Mucosa of stomach (tissue), 1 donor: ENCODE measurements at regions not wholly inside any gene's neighbourhood (a gene's known extent, or its start where the extent isn't known, plus 50 kb on each side); places are given as distances from the start of the nearest gene placed in this dataset.
"Not testable (repeated sequence)": the region's sequence is repeated elsewhere in the genome, so short reads cannot be mapped to it uniquely, and the experiment has no call there.

Experiments
- H3K27me3 ChIP-seq: one replicate; pipeline ENCODE4 v1.7.0; 2013; ENCODE audit warnings: mild to moderate bottlenecking, low read length; ENCODE audit not compliant: control insufficient read depth, insufficient read depth
- H3K36me3 ChIP-seq: one replicate; pipeline ENCODE4 v1.7.0; 2013; ENCODE audit warnings: low read length; ENCODE audit not compliant: control insufficient read depth, insufficient read depth
- H3K4me1 ChIP-seq: one replicate; pipeline ENCODE4 v1.7.0; 2013; ENCODE audit warnings: mild to moderate bottlenecking, low read length; ENCODE audit not compliant: control insufficient read depth, insufficient read depth
- H3K4me3 ChIP-seq: one replicate; pipeline ENCODE4 v1.7.0; 2013; ENCODE audit warnings: low read length
- H3K9ac ChIP-seq: one replicate; pipeline ENCODE4 v1.7.0; 2013; ENCODE audit warnings: mild to moderate bottlenecking, low read length, moderate library complexity
- H3K9me3 ChIP-seq: one replicate; pipeline ENCODE4 v1.7.0; 2013; ENCODE audit warnings: mild to moderate bottlenecking, low read length, moderate library complexity; ENCODE audit not compliant: control insufficient read depth
- donor health status: Pancreatic carcinoma.

DNA sequence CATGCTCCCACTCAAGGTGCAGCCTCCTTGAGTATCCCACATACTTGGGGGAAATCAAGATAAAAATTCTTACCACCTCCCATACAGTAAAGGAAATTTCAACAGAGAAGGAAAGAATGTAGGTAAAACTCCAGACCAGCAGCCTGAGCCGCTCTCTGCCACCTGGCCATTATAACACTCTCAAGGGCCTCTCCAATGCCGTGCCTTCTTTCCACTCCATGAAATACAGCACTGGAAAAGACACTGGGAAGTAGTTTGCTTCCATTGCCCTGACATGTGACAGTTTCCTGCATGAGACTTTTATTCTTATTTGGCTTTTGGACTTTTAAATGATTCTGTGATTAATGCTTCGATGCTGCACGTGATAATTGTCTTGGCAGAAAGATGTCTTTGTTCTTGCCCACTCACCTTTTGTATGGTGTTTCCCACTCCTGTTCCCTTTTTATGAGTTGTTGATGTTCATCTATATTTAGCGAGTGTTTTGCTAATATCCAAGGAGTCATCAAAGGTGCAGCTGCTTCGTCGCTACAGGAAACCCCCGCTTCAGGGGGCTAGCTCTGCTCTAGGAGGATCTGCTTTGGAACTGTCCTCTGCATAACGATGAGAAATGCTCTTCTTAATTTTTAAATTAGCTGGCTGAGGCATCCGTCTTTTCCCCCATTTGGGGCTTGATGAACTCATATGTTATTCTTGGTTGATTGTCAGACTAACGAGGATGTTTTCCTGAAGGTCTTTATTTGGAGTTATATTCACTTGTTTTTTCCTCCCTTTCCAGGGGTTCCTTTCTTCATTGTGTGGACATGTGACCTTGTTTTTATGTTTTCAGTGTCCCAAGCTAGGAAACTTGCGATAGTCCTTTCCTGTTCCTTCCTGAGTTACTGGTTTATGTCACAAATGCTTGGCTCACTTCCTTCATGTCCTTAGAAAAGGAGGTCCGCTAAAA, 179.4 kb downstream of the TXNL1 start:
- Histone ChIP-seq H3K4me1 (no peaks in the 10 kb centered on the region), H3K4me3 (no peak overlapping the region), H3K36me3 (no peaks in the 10 kb centered on the region), H3K9me3 (no peaks in the 10 kb centered on the region), H3K27me3 (no peaks in the 10 kb centered on the region), H3K9ac (no peak overlapping the region)

DNA sequence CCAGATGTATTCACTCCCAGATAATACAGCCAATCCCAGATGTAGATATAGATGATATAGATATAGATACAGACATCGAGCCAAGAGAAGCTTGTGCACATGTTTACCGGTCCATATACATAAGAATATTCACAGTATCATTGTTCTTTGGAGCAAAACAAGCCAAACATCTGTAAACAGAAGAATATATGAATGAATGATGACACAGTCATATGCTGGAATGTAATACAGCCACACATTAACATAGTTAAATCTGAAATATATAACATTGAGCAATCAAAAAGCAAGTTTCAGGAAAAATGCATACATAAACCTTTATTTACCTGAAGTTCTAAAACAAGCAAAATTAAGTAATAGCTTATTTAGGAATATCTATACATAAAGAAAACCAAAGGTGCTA, 182.5 kb downstream of the TXNL1 start:
- Histone ChIP-seq H3K9me3 (no peaks in the 10 kb centered on the region), H3K36me3 (no peaks in the 10 kb centered on the region), H3K4me3 (no peak overlapping the region), H3K9ac (no peak overlapping the region), H3K4me1 (no peaks in the 10 kb centered on the region), H3K27me3 (no peaks in the 10 kb centered on the region)

DNA sequence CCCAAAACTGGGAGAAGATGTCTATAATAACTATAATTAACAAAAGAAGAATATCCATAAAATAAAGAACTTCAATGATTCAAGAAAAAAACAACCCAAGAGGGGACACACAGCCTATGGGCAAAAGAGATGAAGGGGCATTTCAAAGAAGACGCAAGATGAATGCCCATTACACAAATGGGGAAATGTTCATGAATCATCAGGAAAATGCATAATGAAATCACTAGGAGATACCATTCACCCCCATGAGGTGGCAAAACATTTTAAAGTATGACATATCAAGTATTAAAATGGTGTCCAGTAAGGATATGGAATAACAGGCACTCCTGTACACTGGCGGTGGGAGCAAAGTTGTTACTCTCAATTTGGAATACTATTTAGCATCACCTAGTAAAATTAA, 183.3 kb downstream of the TXNL1 start:
- Histone ChIP-seq H3K9ac (no peak overlapping the region), H3K27me3 (no peaks in the 10 kb centered on the region), H3K36me3 (no peaks in the 10 kb centered on the region), H3K4me1 (no peaks in the 10 kb centered on the region), H3K4me3 (no peak overlapping the region), H3K9me3 (no peaks in the 10 kb centered on the region)

DNA sequence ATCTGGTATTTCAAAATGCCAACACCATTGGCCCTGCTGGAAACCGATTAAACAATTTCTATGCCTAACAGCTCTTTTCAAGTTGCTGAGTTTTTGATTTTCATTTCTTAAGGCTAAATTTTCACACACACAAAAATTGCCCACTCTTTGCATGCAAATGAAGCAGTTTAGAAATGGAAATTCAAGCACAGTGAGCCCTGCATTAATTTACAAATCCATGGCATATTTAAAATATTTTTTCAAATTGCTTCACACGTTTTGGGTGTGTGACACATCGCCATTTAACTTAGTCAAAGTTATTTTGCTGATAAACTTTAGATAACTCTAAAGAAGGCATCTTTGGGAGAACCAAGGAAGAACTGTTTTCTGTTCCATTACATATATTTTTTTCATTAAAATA, 184.8 kb downstream of the TXNL1 start:
- Histone ChIP-seq H3K9ac (no peak overlapping the region), H3K27me3 (no peaks in the 10 kb centered on the region), H3K36me3 (no peaks in the 10 kb centered on the region), H3K4me1 (no peaks in the 10 kb centered on the region), H3K4me3 (no peak overlapping the region), H3K9me3 (no peaks in the 10 kb centered on the region)

DNA sequence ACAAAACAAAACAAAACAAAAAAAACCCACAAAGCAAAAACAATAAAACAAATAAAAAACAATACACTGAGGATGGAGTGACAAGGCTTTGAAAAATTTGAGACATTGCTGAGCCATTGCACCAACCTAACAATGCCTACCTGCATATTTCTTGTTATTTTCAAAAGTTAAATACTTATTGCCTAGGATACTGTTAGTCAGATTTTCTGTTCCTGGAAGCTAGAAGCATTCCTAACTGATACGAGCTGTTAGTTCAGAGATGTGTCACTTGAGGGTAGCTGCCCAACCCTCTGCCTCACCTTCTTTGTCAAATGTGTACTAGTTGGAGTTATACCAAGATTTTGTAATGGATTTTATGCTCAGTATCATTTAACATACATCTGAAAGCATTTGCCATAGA, 187.2 kb downstream of the TXNL1 start:
- Histone ChIP-seq H3K36me3 (no peaks in the 10 kb centered on the region), H3K4me1 (no peaks in the 10 kb centered on the region), H3K4me3 (no peak overlapping the region), H3K9ac (no peak overlapping the region), H3K27me3 (no peaks in the 10 kb centered on the region), H3K9me3 (no peaks in the 10 kb centered on the region)

DNA sequence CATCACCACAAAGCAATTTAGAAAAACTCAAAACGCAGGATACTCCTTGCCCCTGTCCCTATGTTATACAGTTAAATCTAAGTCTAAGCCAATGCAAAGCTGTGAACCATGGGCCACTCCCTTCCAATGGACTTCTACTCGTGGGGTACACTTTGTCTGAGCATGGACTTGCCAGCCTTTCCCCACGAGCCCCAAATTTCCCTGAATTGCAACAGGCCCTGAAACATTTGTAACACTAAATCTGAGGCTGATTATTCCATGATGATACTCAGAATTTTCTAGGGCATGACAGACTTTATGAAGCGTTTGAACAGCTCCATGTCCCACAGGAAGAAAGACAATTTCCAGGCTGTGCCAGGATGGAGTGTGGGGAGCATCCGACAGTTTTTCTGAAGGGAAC, 189.6 kb downstream of the TXNL1 start:
- Histone ChIP-seq H3K9ac (no peak overlapping the region), H3K4me3 (no peak overlapping the region), H3K27me3 (no peaks in the 10 kb centered on the region), H3K4me1 (no peaks in the 10 kb centered on the region), H3K9me3 (no peaks in the 10 kb centered on the region), H3K36me3 (no peaks in the 10 kb centered on the region)

DNA sequence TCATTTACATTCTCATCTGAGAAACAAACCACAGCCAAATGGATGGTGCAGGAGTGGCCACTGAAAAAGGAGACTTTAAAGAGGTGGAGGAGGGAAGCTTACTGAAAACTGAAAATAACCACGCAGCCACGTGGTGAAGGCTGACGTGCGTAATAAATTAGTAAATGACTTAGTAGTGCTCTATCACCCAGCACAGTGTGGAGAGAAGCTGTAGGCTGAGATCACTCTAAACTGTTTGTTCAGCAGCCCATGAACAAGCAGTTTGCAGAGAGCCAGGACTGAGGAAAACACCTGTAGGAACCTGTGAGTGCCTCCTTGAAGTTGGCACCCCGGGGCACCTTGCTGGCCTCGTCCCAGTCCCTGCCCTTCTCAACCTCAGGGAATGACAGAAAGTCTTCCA, 193.0 kb downstream of the TXNL1 start:
- H3K9me3 ChIP-seq, result no peaks in the 10 kb centered on the region
- no peaks in the 10 kb centered on the region for H3K4me1 ChIP-seq
- H3K4me3 ChIP-seq, result no peak overlapping the region
- no peaks in the 10 kb centered on the region for H3K27me3 ChIP-seq
- H3K9ac ChIP-seq, result no peak overlapping the region
- no peaks in the 10 kb centered on the region for H3K36me3 ChIP-seq

DNA sequence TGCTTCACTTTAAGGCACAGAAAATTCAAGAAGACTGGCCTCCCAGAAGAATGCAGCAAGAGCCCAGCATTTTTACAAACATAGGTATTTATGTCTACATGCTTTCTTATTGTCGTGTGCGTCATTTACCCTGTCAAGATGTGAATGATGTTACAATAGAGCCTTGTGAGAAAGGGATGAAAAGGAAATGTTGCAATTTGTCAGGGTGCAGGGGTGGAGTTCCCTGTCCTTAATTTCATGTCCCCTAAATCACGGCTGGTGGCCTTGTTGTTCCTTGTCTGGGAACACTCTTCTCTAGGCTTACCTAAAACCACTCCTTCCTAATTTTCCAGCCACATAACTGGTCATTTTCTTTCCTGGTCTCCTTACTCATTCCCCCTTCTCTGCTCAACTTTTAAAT, 194.2 kb downstream of the TXNL1 start:
- Histone ChIP-seq H3K36me3 (no peaks in the 10 kb centered on the region), H3K9me3 (no peaks in the 10 kb centered on the region), H3K27me3 (no peaks in the 10 kb centered on the region), H3K9ac (no peak overlapping the region), H3K4me3 (no peak overlapping the region), H3K4me1 (no peaks in the 10 kb centered on the region)

DNA sequence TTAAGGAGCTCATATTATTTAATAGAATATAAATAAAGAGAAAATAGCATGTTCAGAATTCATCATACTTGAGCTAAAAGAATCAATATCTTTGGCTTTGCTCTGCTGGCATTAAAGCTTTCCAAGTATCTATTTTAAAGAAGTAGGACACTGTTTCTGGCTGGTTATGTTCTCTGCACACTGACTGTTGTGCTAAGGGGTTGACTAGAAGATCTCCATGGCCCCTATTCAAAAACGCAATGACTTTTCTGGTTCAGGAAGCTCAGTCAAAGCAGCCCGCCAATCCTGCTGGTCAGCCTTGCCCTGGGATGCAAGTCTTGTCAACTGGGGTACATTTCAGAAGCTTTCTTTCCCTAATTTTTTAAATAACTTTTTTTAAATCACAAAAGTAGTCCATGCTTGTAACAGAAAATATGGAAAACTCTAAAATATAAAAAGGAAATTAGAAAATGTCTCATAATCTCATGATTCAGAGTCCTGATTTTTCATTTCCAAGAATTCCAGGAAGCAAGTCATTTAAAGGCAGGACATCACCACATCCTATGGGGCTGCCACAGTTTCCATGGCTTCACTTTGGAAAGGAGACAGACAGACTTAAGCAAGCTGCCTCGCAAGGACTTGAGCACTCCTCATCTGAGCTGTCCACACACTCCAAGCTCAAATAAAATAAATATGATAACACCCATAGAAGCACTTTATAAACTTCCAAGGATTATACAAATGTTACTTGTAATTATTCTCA, 195.1 kb downstream of the TXNL1 start:
- no peaks in the 10 kb centered on the region for H3K36me3 ChIP-seq
- no peaks in the 10 kb centered on the region for H3K4me1 ChIP-seq
- H3K9me3 ChIP-seq, result no peaks in the 10 kb centered on the region
- no peaks in the 10 kb centered on the region for H3K27me3 ChIP-seq
- H3K4me3 ChIP-seq, result no peak overlapping the region
- no peak overlapping the region for H3K9ac ChIP-seq

DNA sequence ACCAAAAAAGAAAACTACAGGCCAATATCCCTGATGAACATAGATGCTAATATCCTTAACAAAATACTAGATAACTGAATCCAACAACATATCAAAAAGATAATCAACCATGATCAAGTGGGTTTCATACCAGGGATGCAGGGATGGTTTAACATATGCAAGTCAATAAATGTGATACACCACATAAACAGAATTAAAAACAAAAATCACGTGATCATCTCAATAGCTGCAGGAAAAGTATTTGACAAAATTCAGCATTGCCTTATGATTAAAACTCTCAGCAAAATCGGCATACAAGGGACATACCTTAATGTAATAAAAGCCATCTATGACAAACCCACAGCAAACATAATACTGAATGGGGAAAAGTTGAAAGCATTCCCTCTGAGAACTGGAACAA, 199.9 kb downstream of the TXNL1 start:
- not testable (repeated sequence) for H3K36me3 ChIP-seq, H3K9ac ChIP-seq, H3K27me3 ChIP-seq, H3K4me3 ChIP-seq, H3K9me3 ChIP-seq, H3K4me1 ChIP-seq

DNA sequence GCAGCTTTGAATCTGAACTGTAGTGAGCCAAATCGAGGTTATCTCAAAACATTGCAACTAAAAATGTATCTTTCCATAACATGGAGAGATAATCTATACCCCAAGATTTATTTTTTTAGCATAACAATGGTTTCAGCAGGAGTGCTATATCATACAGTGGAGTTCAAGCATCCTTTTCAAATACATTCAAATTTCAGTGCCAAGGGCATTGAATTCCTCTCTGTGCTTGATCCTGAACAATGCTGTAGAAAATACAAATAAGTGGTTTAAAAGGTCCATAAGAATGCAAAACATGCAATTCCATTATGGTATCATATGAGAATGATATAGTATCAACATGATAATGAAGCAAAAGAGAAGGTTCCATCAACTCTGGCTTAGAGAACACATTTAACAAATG, 201.7 kb downstream of the TXNL1 start:
- H3K9ac ChIP-seq, result no peak overlapping the region
- H3K4me1 ChIP-seq, result no peaks in the 10 kb centered on the region
- no peak overlapping the region for H3K4me3 ChIP-seq
- H3K36me3 ChIP-seq, result no peaks in the 10 kb centered on the region
- no peaks in the 10 kb centered on the region for H3K9me3 ChIP-seq
- H3K27me3 ChIP-seq, result no peaks in the 10 kb centered on the region

DNA sequence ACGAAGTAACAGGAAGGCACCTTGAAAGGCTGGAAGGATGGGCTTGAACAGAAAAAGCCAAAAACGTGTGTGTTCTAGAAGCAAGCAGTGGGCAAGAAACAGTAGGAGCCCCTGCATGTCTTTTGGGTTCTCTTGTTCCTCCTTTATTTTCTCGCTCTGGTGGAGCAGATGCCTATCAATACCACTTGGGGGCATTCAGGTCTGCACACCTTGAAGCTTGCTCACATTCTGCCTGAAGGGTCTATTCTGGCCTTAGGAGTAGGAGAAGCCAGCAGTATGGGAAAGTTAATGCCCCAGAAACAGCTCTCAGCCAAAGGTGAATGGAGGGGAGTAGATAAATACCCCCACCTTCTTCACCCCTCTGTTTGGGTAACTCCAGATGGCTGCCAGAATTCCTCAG, 204.5 kb downstream of the TXNL1 start:
- Histone ChIP-seq H3K9me3 (no peaks in the 10 kb centered on the region), H3K27me3 (no peaks in the 10 kb centered on the region)

More for the DNA sequence above, 204.5 kb downstream of the TXNL1 start:
- Histone ChIP-seq H3K4me1 (no peaks in the 10 kb centered on the region), H3K4me3 (no peak overlapping the region), H3K36me3 (no peaks in the 10 kb centered on the region), H3K9ac (no peak overlapping the region)
